ENCODE measurements at regions not wholly inside any gene's neighbourhood (a gene's known extent, or its start where the extent isn't known, plus 50 kb on each side); places are given as distances from the start of the nearest gene placed in this dataset.

DNA sequence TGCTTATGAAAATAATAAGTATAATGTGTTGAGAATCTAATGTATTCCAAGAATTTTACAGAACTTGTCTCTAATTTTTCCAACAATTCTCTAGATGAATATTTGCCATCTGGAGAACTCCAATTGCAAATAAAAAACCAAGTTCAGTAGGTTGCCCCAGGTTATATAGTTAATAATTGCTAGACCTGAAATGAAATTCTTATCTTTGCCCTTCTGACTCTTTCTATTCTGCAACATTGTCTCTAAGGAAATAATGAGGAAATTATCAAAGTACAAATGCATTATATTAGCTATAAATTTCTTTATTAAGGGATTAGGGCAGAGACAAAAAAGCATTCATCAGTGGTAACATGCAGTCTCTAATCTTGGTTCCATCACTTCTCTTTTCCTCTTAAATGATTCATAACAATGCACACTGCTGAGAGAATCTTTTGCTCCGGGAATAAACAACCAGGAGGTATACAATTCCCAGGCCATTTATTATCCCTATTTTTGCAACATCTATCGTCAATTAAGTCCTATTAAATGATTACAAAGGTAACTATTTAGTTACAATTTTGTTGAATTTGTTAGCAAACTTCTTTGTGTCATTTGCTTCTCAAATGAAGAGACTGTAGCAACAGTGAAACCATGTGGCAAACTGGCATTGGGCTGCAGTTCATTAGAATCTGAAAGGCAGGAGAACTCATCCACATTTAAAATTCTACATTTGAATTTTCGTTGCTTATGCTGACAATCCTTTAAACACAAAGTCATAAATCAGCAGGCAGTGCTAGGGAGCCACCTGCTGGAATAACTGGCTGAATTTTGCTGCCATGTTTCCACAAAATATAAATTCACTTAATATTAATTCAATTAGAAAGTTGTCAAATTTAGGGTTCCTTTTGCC, 349.6 kb downstream of the KIF2B start:
- intact Hi-C loops (cut with micrococcal nuclease; ENCODE audit: unreplicated experiment), result no loop called here
- no peak overlapping the region; the same call in 1 of the 2 replicates for H2AFZ ChIP-seq (ENCODE audit: low read length)
- no peak overlapping the region for H3K27ac ChIP-seq (ENCODE audit: low read depth, low read length, poor library complexity, severe bottlenecking)
- BruUV-seq (replicated peaks), result no TSS peak
- H4K20me1 ChIP-seq (ENCODE audit: insufficient read depth, low read length), result no peaks in the 10 kb centered on the region
- no peak overlapping the region for H3K4me2 ChIP-seq (ENCODE audit: low read length)
- H3K79me2 ChIP-seq (ENCODE audit: insufficient read depth, low read depth, low read length), result no peaks in the 10 kb centered on the region
- TF ChIP-seq EZH2phosphoT487 (IDR thresholded peaks at IDR 0.05; ENCODE audit: borderline replicate concordance, low read depth, low read length), result no peak
- TF ChIP-seq, protein P1, sequence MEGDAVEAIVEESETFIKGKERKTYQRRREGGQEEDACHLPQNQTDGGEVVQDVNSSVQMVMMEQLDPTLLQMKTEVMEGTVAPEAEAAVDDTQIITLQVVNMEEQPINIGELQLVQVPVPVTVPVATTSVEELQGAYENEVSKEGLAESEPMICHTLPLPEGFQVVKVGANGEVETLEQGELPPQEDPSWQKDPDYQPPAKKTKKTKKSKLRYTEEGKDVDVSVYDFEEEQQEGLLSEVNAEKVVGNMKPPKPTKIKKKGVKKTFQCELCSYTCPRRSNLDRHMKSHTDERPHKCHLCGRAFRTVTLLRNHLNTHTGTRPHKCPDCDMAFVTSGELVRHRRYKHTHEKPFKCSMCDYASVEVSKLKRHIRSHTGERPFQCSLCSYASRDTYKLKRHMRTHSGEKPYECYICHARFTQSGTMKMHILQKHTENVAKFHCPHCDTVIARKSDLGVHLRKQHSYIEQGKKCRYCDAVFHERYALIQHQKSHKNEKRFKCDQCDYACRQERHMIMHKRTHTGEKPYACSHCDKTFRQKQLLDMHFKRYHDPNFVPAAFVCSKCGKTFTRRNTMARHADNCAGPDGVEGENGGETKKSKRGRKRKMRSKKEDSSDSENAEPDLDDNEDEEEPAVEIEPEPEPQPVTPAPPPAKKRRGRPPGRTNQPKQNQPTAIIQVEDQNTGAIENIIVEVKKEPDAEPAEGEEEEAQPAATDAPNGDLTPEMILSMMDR (conservative IDR thresholded peaks at IDR 0.05; ENCODE audit: low read length), result peak; percentile 75
- CTCF ChIA-PET (ENCODE audit: unreplicated experiment), result no interaction called here
- no peaks in the 10 kb centered on the region for H3K9me3 ChIP-seq (ENCODE audit: low read length)
- DNase-seq (ENCODE audit: low spot score), result peak; percentile 3
- POLR2A ChIA-PET, result interaction anchor here (1.0 kb wide), 1 partner anchor 20 kb away, joined by 3 read pairs; no protein-coding TSS in a partner anchor
- H3K36me3 ChIP-seq (ENCODE audit: insufficient read depth, low read length), result no peaks in the 10 kb centered on the region
- no peak overlapping the region for H3K4me3 ChIP-seq (ENCODE audit: low read depth, low read length, poor library complexity, severe bottlenecking)
- H3K4me1 ChIP-seq (ENCODE audit: insufficient read depth, low read length, poor library complexity, severe bottlenecking), result no peaks in the 10 kb centered on the region
- no peaks in the 10 kb centered on the region for H3K9me2 ChIP-seq (ENCODE audit: insufficient read depth, low read length)

DNA sequence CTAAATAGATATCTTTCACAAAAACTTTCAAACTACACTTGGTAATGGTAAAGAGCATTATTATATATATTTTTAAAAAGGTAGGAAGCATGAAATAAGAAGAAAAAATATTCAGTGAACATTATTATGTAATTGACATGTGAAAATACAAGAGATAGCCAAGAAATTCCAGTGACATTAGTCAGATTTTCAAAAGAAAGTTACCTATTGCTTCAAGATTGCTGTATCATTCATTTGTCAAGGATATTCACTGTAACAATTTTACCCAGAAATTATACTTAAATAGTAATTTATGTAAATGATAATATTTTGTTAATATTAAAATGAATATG, 350.2 kb downstream of the KIF2B start:
- no peak for TF ChIP-seq EZH2phosphoT487 (IDR thresholded peaks at IDR 0.05; ENCODE audit: borderline replicate concordance, low read depth, low read length)
- TF ChIP-seq, protein P1 (conservative IDR thresholded peaks at IDR 0.05; ENCODE audit: low read length), result peak; percentile 12; the same call in 1 of the 2 replicates
- Histone ChIP-seq H3K9me3 (ENCODE audit: low read length) (no peaks in the 10 kb centered on the region), H3K9me2 (ENCODE audit: insufficient read depth, low read length) (no peaks in the 10 kb centered on the region), H4K20me1 (ENCODE audit: insufficient read depth, low read length) (no peaks in the 10 kb centered on the region), H3K27ac (ENCODE audit: low read depth, low read length, poor library complexity, severe bottlenecking) (no peak overlapping the region), H3K36me3 (ENCODE audit: insufficient read depth, low read length) (no peaks in the 10 kb centered on the region), H3K4me1 (ENCODE audit: insufficient read depth, low read length, poor library complexity, severe bottlenecking) (no peaks in the 10 kb centered on the region), H3K4me2 (ENCODE audit: low read length) (no peak overlapping the region), H3K79me2 (ENCODE audit: insufficient read depth, low read depth, low read length) (no peaks in the 10 kb centered on the region), H3K4me3 (ENCODE audit: low read depth, low read length, poor library complexity, severe bottlenecking) (no peak overlapping the region), H2AFZ (ENCODE audit: low read length) (no peak overlapping the region)
- no TSS peak for BruUV-seq (replicated peaks)
- CTCF ChIA-PET (ENCODE audit: unreplicated experiment), result no interaction called here
- intact Hi-C loops (cut with micrococcal nuclease; ENCODE audit: unreplicated experiment), result no loop called here
- POLR2A ChIA-PET, result interaction anchor here (1.0 kb wide), 1 partner anchor 19 kb away, joined by 3 read pairs; no protein-coding TSS in a partner anchor
- DNase-seq (ENCODE audit: low spot score), result no peak
